BE2C (cell line): ENCODE measurements at regions not wholly inside any gene's neighbourhood (a gene's known extent, or its start where the extent isn't known, plus 50 kb on each side); places are given as distances from the start of the nearest gene placed in this dataset.

Experiments used
- DNase-seq: peaks from one replicate; pipeline ENCODE4 v3.0.0-alpha.2; 2020
- H3K27me3 ChIP-seq: fragments of 250-450 bp; sonication (Bioruptor Pico); 2 replicates; pipeline ENCODE4 v1.5.1; 2020; ENCODE audit warnings: mild to moderate bottlenecking
- H3K36me3 ChIP-seq: fragments of 250-450 bp; sonication (Bioruptor Pico); 2 replicates; pipeline ENCODE4 v1.5.1; 2020; ENCODE audit warnings: mild to moderate bottlenecking
- H3K4me1 ChIP-seq: fragments of 250-450 bp; sonication (Bioruptor Pico); 2 replicates; pipeline ENCODE4 v1.5.1; 2020
- H3K4me3 ChIP-seq: 2 replicates; pipeline ENCODE4 v1.5.1; 2011; ENCODE audit warnings: low read depth, low read length
- H3K9me3 ChIP-seq: fragments of 250-450 bp; sonication (Bioruptor Pico); 2 replicates; pipeline ENCODE4 v1.5.1; 2020
- CTCF ChIP-seq: IDR thresholded peaks from 2 replicates; pipeline ENCODE4 v1.5.1; 2012; ENCODE audit warnings: mild to moderate bottlenecking, low read depth, low read length

GRCh38 chr7:25069900-25070443 is 55.1 kb downstream of the CYCS start:
- TF ChIP-seq CTCF: peak; percentile 91
- DNase-seq: peak; percentile 61
- Histone ChIP-seq H3K9me3 (no peaks in the 10 kb centered on the region), H3K27me3 (no peaks in the 10 kb centered on the region), H3K36me3 (no peaks in the 10 kb centered on the region), H3K4me3 (peak overlapping the region; percentile 35), H3K4me1 (no peaks in the 10 kb centered on the region)

DNA sequence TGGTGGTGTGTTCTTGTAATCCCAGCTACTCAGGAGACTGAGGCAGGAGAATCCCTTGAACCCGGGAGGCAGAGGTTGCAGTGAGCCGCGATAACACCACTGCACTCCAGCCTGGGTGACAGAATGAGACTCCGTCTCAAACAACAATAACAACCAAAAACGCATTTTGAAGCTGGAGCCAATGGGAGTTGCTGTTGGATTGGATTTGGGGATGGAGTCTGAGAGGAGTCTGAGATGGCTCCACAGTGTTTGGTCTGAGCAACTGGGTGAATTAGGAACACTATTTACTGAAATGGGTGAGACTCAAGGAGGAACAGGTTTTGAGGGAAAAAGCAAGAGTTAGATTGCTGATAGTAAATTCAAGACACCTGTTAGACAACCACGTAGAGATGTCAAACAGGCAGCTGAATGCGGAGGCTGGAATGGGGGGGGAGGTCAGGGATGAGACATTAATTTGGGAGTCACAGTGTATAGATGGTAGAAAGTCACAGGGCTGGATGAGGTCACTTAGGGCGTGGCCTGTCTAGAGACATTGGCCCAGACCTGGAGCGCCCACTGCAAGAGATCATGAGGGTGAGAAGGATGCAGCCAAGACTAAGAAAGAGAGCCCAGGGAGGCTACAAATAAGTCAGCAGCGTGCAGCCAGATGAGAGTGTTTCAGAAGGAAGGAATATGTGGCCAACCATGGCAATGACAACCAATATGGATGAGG is 56.4 kb downstream of the CYCS start:
- no peaks in the 10 kb centered on the region for H3K4me1 ChIP-seq
- H3K9me3 ChIP-seq: no peaks in the 10 kb centered on the region
- H3K36me3 ChIP-seq: no peaks in the 10 kb centered on the region
- no peak overlapping the region for H3K4me3 ChIP-seq
- TF ChIP-seq CTCF: no peak
- H3K27me3 ChIP-seq: no peaks in the 10 kb centered on the region
- no peak for DNase-seq

DNA sequence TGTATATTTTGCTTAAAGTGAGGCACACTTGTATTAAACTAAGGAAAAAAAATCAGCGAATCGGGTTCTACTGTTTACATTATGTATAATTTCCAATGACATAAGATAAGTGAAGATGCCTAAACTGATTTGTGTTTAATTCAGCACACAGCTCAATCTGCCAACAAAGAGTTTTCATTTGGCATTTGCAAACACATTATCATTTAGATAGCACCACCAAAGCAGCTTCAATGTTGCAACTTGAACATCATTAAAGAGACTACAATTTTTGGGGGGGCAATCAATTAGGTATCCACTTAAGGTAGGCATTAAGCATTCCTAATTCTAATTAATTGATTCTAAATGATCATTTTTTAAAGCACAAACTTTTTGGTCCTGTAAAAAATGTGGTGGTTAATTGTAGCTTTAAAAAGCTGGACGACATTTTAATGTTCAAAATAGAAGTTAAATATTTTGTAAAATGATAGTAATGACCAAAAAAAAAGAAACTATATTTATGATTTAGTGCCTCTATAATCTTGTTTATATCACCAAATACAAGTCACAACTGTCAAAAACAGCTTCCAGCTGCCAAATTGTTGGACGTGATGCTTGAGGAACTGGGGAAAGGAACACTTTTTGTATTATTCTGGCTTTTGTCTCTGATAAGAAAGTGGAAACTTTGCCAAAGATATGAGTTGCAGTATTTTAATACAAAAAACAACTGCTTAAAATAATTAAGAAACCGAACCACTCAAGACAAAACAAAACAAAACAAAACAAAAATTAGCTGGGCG is 57.1 kb downstream of the CYCS start:
- H3K4me1 ChIP-seq: no peaks in the 10 kb centered on the region
- H3K4me3 ChIP-seq: no peak overlapping the region
- no peaks in the 10 kb centered on the region for H3K9me3 ChIP-seq
- no peak for DNase-seq
- H3K36me3 ChIP-seq: no peaks in the 10 kb centered on the region
- no peaks in the 10 kb centered on the region; the same call in 1 of the 2 replicates for H3K27me3 ChIP-seq
- no peak for TF ChIP-seq CTCF

GRCh38 chr7:25066253-25066652 is 58.8 kb downstream of the CYCS start:
- Histone ChIP-seq H3K4me3 (no peak overlapping the region), H3K9me3 (no peaks in the 10 kb centered on the region), H3K36me3 (no peaks in the 10 kb centered on the region), H3K4me1 (no peaks in the 10 kb centered on the region), H3K27me3 (no peaks in the 10 kb centered on the region; the same call in 1 of the 2 replicates)
- no peak for TF ChIP-seq CTCF
- DNase-seq: no peak

GRCh38 chr7:25062380-25062779 is 62.7 kb downstream of the CYCS start:
- Histone ChIP-seq H3K9me3 (no peaks in the 10 kb centered on the region), H3K36me3 (no peaks in the 10 kb centered on the region), H3K4me1 (no peaks in the 10 kb centered on the region), H3K4me3 (no peak overlapping the region), H3K27me3 (no peaks in the 10 kb centered on the region; the same call in 1 of the 2 replicates)
- DNase-seq: no peak
- TF ChIP-seq CTCF: no peak
